NCI-H748 (cell line): ENCODE measurements at regions not wholly inside any gene's neighbourhood (a gene's known extent, or its start where the extent isn't known, plus 50 kb on each side); places are given as distances from the start of the nearest gene placed in this dataset.

Experiments used
- DNase-seq: peaks from one replicate; lab custom pipeline; 2025; ENCODE audit not compliant: unreplicated experiment; lab: John Stamatoyannopoulos, UW

DNA sequence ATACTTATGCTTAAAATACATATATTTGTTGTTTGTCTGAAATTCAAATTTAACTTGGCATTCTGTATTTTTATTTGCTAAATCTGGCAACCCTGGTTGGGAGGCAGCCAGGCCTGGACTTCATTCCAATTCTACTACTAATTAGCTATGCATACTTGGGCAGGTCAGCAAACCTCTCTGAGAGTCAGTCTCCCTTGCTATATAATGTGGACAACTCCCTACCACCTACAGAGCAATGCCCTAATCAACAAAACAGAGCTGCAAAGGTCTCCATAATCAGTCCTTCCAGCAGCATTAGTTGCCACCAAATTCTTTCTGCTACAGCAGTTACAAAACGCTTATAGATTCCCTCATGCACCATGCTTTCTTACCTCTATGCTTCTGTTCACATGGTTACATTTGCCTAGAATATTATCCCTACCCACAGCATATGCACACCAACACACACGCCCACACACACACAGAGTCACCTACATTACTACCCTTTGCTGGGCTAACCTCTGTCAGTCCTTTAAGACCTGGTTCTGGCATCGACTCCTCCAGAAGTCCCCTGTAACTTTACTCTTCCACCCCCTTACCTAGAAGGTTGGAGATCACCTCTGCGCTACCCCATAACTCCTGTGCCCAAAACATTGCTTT lies 188.7 kb downstream of the FGFR2 start:
- no peak for DNase-seq

DNA sequence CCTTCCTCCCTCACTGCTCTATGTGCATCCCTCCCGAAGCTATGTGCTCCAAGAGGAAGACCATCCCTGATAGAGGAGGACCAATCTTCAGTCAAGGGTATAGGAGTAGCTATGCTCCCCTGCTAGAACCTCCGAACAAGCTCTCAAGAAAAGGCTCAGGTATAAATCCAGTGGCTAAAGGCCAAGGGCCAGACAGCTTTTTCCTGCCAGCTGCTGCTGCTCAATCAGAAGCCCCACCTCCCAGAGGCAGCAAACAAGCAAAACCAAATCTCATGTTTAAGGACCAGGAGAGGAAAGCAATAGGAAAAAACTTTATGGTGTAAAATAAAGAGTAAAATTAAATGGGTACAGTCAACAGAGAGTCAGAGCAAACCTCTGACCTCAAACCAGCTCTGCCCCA lies 187.2 kb downstream of the FGFR2 start:
- DNase-seq = no peak

DNA sequence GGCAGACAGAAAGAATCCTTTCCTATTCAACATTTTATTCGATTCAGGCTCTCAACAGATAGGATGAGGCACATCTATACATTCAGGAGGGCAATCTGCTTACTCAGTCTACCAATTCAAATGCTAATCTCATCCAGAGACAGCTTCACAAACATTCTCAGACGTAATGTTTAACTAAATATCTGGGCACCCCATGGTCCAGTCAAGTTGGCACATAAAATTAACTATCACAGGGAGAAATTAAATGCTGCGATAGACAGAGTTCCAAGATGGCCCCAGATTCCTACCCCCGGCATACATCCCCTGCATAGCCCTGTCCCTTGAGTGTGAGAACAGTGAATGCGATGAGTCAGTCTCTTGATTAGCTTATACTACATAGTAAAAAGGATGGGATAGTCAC lies 184.3 kb downstream of the FGFR2 start:
- no peak for DNase-seq

DNA sequence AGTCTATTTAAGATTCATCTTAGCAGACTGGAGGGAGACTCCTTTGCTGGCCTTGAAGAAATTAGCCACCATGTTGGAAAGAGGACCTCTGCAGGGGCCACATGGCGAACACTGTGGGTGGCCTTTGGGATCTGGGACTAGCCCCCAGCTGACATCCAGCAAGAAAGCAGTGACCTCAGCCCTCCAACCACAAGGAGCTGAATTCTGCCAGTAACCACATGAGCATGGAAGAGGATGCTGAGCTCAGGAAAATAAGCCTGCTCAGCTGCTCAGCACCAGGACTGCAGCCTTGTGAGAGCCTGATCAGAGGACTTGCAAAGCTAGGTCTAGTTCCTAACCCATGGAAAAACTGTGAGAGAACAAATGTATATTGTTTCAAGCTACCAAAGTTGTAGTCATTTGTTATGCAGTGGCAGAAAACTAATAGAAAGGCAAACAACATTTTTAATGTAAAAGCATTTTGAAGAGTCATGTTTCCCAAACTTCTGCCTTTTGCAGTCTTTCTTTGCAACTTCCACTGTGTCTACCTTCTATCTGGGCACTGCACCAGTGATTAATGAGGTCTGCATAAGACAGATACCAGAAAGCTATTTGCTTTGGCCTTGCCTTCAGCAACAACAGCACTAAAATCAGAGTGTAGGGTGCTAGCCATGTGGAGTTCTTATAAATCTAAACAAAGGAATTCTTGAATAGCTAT lies 183.7 kb downstream of the FGFR2 start:
- DNase-seq = no peak

DNA sequence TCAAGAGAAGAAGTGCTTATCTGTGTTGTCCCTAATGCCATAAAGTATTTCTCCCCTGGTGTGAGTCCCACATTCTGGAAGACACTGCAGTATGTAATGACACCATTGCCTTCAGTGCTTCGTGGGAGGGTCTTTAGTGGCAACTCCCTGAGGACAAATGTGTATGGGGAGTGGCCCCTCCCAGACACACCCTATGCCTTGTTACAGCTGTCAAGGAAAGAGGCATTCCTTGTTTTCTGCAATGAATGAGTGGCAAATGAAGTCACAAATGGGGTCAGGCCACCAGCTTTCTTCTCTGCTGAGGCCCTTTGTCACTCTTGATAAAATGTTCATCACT lies 183.2 kb downstream of the FGFR2 start:
- DNase-seq = no peak

DNA sequence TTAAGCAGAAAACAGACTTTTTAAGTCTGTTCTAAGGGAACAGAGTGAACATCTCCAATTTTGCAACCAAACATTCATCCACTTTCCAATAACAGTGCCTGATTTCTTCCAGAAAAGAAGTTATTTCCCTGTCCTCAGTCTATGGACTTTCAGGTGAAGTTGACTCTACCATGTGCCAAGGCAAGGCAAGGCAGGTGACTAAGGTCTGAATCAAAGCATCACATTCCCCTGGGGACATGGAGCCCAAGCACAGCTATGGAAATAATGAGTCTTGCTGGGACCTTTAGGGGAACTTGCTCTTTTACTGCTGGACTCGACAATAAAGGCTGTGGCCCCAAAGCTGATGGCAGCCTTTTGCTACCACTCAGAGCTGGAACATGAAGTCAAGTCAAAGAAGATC lies 182.2 kb downstream of the FGFR2 start:
- no peak for DNase-seq

DNA sequence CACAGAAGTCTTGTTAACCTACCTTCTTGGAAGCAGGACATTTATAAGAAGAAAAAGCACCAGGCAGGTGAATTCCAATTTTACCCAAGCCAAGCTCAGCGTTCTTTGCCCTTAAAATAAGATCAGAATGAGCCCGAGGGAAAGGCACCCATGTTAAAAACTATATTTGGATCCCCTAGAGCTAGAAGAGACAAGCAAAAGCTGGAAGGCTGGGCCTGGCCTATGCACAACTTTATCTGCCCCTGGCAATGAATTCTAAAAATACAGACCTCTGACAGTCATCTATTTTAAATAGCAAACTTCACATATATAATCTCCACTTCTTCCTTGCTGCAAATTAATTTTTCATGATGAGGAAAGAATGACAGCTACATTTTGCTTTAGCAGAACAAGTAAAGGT lies 180.9 kb downstream of the FGFR2 start:
- DNase-seq = no peak

DNA sequence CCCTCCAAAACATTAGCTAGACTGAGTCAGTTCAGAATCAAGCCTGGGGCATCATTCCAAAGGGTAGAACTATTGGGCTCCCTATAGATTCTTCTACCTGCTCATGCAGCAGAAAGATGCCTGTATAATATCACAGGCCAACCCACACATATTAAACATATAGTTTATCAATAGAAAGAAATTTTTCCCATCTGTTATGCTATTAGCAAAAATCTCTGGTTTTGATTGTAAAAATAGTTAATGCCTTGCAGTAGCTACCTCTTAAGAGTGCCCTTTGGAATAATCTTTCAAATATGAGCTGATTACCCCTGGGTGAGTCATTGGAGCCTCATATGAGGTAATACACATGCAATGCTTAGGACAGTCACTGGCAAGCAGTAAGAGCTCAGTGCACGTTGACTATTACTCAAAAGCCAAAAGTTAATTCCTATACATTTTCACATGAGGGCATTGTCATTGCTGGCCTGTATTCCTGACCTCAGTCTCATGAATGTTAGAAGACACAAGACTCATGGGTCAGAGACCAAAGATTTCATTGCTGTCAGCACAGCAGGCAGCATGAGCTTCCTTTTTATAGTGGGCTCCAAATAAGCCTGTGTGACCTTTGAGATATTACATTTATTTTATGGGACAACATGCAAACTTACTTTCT lies 180.0 kb downstream of the FGFR2 start:
- DNase-seq = no peak

DNA sequence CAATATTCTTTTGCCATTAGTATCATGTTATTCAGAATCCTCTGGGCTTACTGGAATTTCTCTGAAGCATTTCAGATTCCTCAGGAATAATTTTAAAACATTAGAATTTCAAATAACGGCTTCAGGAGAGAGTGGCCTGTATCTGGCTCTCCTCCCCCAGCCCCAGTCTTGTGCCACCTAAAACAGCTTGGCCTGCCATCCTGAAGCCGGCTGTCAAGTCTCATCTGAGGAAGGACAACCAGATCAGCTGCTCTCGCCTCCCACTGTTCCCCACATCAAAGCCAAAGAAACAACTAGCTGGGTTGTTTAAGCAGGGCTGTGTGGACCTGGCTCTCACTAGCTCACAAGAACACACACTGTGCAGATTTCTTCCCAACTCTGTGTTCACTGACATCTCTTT lies 178.2 kb downstream of the FGFR2 start:
- DNase-seq = no peak

DNA sequence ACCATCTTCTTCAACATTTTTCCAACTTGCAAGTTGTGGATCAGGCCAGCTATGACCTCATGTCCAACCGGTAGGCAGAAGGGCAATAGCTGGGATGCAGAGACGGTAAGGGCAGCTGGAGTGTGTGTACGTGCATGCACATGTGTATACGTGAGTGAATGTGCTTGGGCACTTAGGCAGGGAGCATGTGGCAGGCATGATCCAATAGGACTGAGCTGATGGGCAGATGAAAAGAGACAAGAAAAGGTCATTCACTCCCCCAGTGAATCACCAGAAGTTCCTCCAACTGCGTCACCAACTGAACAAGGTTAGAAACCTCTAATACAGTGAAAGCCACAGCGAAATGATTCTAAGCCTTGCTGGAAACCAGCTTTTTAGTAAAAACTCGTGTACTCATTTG lies 176.1 kb downstream of the FGFR2 start:
- no peak for DNase-seq

DNA sequence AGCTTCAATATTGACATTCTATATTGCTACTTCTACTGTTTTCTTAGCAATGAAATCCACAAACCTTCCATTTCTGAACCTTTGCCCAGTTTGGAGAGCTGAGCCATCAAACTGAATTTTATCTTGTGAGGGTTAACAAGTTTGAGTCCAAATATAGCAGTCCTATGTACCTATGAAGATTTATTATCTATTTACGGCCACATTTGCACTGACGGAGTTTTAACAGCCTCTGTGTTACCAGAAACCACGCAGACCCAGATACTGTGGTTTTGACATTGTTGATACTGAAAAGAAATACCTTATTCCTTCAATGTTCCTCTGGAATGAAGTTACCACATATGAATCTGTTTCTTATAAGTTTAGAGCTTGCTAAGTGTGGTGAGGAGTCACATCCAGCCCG lies 172.6 kb downstream of the FGFR2 start:
- DNase-seq = no peak

DNA sequence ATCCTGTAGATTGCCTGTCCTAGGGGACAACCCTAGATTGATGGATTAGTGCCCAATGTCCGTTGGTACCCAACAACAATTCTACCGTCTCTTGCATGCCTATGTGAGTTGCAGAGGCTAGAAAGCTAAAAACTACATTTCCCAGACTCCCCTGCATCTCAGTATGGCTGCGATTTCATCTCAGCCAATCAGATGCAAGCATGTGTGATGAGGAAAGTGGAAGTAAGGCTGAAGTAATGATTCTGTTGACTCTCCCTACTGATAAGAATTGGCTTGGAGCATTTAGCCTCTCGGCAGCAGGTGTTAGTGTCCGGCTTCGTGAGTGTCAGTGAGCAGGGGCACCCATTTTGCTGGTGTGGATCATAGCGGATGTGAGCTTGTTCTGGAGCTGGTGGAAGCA lies 171.9 kb downstream of the FGFR2 start:
- no peak for DNase-seq
